Retinal pigment epithelial cell (primary cell): ENCODE measurements at regions not wholly inside any gene's neighbourhood (a gene's known extent, or its start where the extent isn't known, plus 50 kb on each side); places are given as distances from the start of the nearest gene placed in this dataset.

Source experiments
- DNase-seq: peaks from one replicate; pipeline ENCODE4 v3.0.0-alpha.2; 2010; ENCODE audit warnings: low read depth
- H3K4me3 ChIP-seq: 2 replicates; pipeline ENCODE4 v1.5.1; 2011; ENCODE audit warnings: mild to moderate bottlenecking, low read length, control low read depth, moderate library complexity
- CTCF ChIP-seq: conservative IDR thresholded peaks from 2 replicates; pipeline ENCODE4 v1.5.1; 2011; ENCODE audit warnings: low read depth, low read length, control low read depth, inconsistent platforms

- no peak overlapping the region for H3K4me3 ChIP-seq
- no peak for TF ChIP-seq CTCF
- DNase-seq: no peak
Observed at GRCh38 chr3:102761766-102762165, 327.0 kb downstream of the ZPLD1 start.

GRCh38 chr3:102790747-102791325 is 356.0 kb downstream of the ZPLD1 start:
- DNase-seq: peak; percentile 68
- H3K4me3 ChIP-seq: no peak overlapping the region
- TF ChIP-seq CTCF: no peak

GRCh38 chr3:102791641-102792589 is 357.1 kb downstream of the ZPLD1 start:
- no peak for DNase-seq
- TF ChIP-seq CTCF: no peak
- H3K4me3 ChIP-seq: no peak overlapping the region

- TF ChIP-seq CTCF: no peak
- DNase-seq: no peak
- no peak overlapping the region for H3K4me3 ChIP-seq
Observed at GRCh38 chr3:102796804-102797203, 362.0 kb downstream of the ZPLD1 start.

GRCh38 chr3:102802819-102803420 is 368.1 kb downstream of the ZPLD1 start:
- DNase-seq: no peak
- H3K4me3 ChIP-seq: no peak overlapping the region

GRCh38 chr3:102810937-102811336 is 376.1 kb downstream of the ZPLD1 start:
- no peak for TF ChIP-seq CTCF
- no peak for DNase-seq
- H3K4me3 ChIP-seq: no peak overlapping the region

More at GRCh38 chr3:102802819-102803420, 368.1 kb downstream of the ZPLD1 start:
- no peak for TF ChIP-seq CTCF
